ENCODE measurements at regions not wholly inside any gene's neighbourhood (a gene's known extent, or its start where the extent isn't known, plus 50 kb on each side); places are given as distances from the start of the nearest gene placed in this dataset.

- DNase-seq (ENCODE audit: low read depth), result no peak
Observed at GRCh38 chr6:3526962-3527650, 70.3 kb upstream of the SLC22A23 start.

- no peak for DNase-seq (ENCODE audit: low read depth)
Observed at GRCh38 chr6:3525915-3526314, 69.1 kb upstream of the SLC22A23 start.

- no peak for DNase-seq (ENCODE audit: low read depth)
Observed at GRCh38 chr6:3524456-3524855, 67.6 kb upstream of the SLC22A23 start.

- DNase-seq (ENCODE audit: low read depth), result no peak
Observed at GRCh38 chr6:3523966-3524365, 67.1 kb upstream of the SLC22A23 start.

GRCh38 chr6:3523271-3523670, 66.4 kb upstream of the SLC22A23 start:
- DNase-seq (ENCODE audit: low read depth), result no peak

GRCh38 chr6:3522561-3523260, 65.9 kb upstream of the SLC22A23 start:
- DNase-seq (ENCODE audit: low read depth), result no peak

GRCh38 chr6:3520281-3521230, 63.7 kb upstream of the SLC22A23 start:
- no peak for DNase-seq (ENCODE audit: low read depth)

GRCh38 chr6:3518356-3519190, 61.7 kb upstream of the SLC22A23 start:
- DNase-seq (ENCODE audit: low read depth), result peak; percentile 87

GRCh38 chr6:3517350-3517749, 60.5 kb upstream of the SLC22A23 start:
- peak; percentile 88 for DNase-seq (ENCODE audit: low read depth)

- DNase-seq (ENCODE audit: low read depth), result no peak
Observed at GRCh38 chr6:3516092-3516491, 59.2 kb upstream of the SLC22A23 start.

GRCh38 chr6:3515669-3516068, 58.8 kb upstream of the SLC22A23 start:
- no peak for DNase-seq (ENCODE audit: low read depth)

- no peak for DNase-seq (ENCODE audit: low read depth)
Observed at GRCh38 chr6:3513416-3513815, 56.6 kb upstream of the SLC22A23 start.

GRCh38 chr6:3512832-3513231, 56.0 kb upstream of the SLC22A23 start:
- DNase-seq (ENCODE audit: low read depth), result no peak

GRCh38 chr6:3510617-3511016, 53.8 kb upstream of the SLC22A23 start:
- no peak for DNase-seq (ENCODE audit: low read depth)

- DNase-seq (ENCODE audit: low read depth), result no peak
Observed at GRCh38 chr6:3510178-3510577, 53.3 kb upstream of the SLC22A23 start.

GRCh38 chr6:3509336-3509735, 52.5 kb upstream of the SLC22A23 start:
- no peak for DNase-seq (ENCODE audit: low read depth)

- DNase-seq (ENCODE audit: low read depth), result no peak
Observed at GRCh38 chr6:3506751-3507383, 50.0 kb upstream of the SLC22A23 start.

Measured in GM04504 (cell line).